CD4-positive, alpha-beta memory T cell (primary cell): ENCODE measurements at regions not wholly inside any gene's neighbourhood (a gene's known extent, or its start where the extent isn't known, plus 50 kb on each side); places are given as distances from the start of the nearest gene placed in this dataset. TPM values are rescaled to one million over a fixed set of nuclear protein-coding genes. Genes with fewer than 3 reads are reported as not detected.
"Not testable (repeated sequence)": the region's sequence is repeated elsewhere in the genome, so short reads cannot be mapped to it uniquely, and the experiment has no call there.

Source experiments
- CTCF ChIA-PET: fragments of 350-600 bp; sonication (Branson Sonifier 250); formaldehyde crosslinking; loops from one replicate; lab custom pipeline; 2021; ENCODE audit warnings: inconsistent platforms; ENCODE audit not compliant: partially characterized antibody; lab: Charles Lee
- POLR2A ChIA-PET: fragments of 350-600 bp; sonication (Branson Sonifier 250); formaldehyde crosslinking; loops from one replicate; lab custom pipeline; 2021; ENCODE audit not compliant: partially characterized antibody; lab: Charles Lee
- DNase-seq, 5 donors: peaks; one replicate each; pipeline versions ENCODE4 v3.0.0 to v3.0.0-alpha.2; 2020 to 2022; ENCODE audit warnings: mixed read lengths in 1 of 5
- H3K27ac ChIP-seq: one replicate; pipeline ENCODE4 v1.7.0; 2013; ENCODE audit warnings: low read depth, low read length
- H3K27me3 ChIP-seq: 2 replicates; pipeline ENCODE4 v1.7.0; 2013; ENCODE audit warnings: mild to moderate bottlenecking, low read length, moderate library complexity; ENCODE audit not compliant: insufficient read depth
- H3K36me3 ChIP-seq: 2 replicates; pipeline ENCODE4 v1.7.0; 2013; ENCODE audit warnings: mild to moderate bottlenecking, low read length, moderate library complexity; ENCODE audit not compliant: insufficient read depth
- H3K4me1 ChIP-seq: 2 replicates; pipeline ENCODE4 v1.7.0; 2013; ENCODE audit warnings: mild to moderate bottlenecking, low read length, moderate library complexity; ENCODE audit not compliant: insufficient read depth
- H3K4me3 ChIP-seq, 2 donors: one replicate each; pipeline ENCODE4 v1.7.0; 2013; ENCODE audit warnings: low read length in 2 of 2, mild to moderate bottlenecking in 1 of 2
- H3K9me3 ChIP-seq, 2 donors: one replicate each; pipeline ENCODE4 v1.7.0; 2013; ENCODE audit warnings: low read length in 2 of 2, control low read depth in 1 of 2; ENCODE audit not compliant: control insufficient read depth in 1 of 2
- H3K27ac Mint-ChIP-seq, 7 donors: one replicate each; pipeline ENCODE4 v1.8.0; 2020 to 2021; ENCODE audit warnings: mixed read lengths in 7 of 7, mild to moderate bottlenecking in 6 of 7, inconsistent platforms in 3 of 7, moderate library complexity in 3 of 7
- H3K27me3 Mint-ChIP-seq, 2 donors: one replicate each; pipeline ENCODE4 v1.8.0; 2020 to 2021; ENCODE audit warnings: mixed read lengths in 2 of 2
- H3K36me3 Mint-ChIP-seq, 2 donors: one replicate each; pipeline ENCODE4 v1.8.0; 2020 to 2021; ENCODE audit warnings: mixed read lengths in 2 of 2, inconsistent platforms in 1 of 2, mild to moderate bottlenecking in 1 of 2
- H3K4me1 Mint-ChIP-seq, 4 donors: one replicate each; pipeline ENCODE4 v1.8.0; 2020 to 2021; ENCODE audit warnings: mixed read lengths in 4 of 4, mild to moderate bottlenecking in 1 of 4
- H3K4me3 Mint-ChIP-seq, 8 donors: one replicate each; pipeline ENCODE4 v1.8.0; 2020 to 2021; ENCODE audit warnings: mixed read lengths in 8 of 8, mild to moderate bottlenecking in 7 of 8, moderate library complexity in 6 of 8, inconsistent platforms in 3 of 8
- H3K9me3 Mint-ChIP-seq, 8 donors: one replicate each; pipeline ENCODE4 v1.8.0; 2020 to 2021; ENCODE audit warnings: mixed read lengths in 8 of 8, mild to moderate bottlenecking in 5 of 8, inconsistent platforms in 3 of 8, moderate library complexity in 1 of 8
- intact Hi-C: fragments of 100-400 bp; cut with micrococcal nuclease; formaldehyde crosslinking; loops from one replicate; pipeline ENCODE4 v1.15.1; 2023
- microRNA-seq: library from miRNA; unstranded; fragments of <30 nt; microRNA quantifications from one replicate; pipeline ENCODE4 v1.2.0, GENCODE V29; 2021; ENCODE audit warnings: borderline replicate concordance, borderline number of aligned reads, borderline microRNAs expressed, mixed read lengths

DNA sequence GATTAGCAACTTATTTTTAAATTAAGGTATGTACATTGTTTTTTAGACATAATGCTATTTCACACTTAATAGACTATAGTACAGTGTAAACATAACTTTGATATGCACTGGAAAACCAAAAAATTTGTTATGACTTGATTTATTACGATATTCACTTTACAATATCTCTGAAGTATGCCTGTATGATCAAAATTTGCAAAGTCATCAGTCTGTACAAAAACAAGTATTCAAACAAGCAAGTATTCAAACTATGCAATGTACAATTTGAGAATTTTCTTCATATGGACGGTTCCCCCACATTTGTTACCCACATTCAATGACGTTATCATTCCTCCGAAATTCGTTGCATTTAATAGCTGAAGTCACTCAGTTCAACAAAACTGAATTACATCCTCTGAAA lies 147.9 kb downstream of the AVL9 start:
- H3K4me1 ChIP-seq = peaks cover 4% of the 10 kb centered on the region
- CTCF ChIA-PET = no interaction called here
- Mint-ChIP-seq H3K27ac (no peak overlapping the region), H3K4me1 (peaks cover 0 to 3% (median 0%) of the 10 kb centered on the region in 4 donors), H3K27me3 (peaks cover 6 to 19% of the 10 kb centered on the region in 2 donors), H3K36me3 (no peaks in the 10 kb centered on the region), H3K4me3 (no peak overlapping the region), H3K9me3 (peaks cover 0 to 4% (median 0%) of the 10 kb centered on the region in 8 donors)
- POLR2A ChIA-PET = no interaction called here
- DNase-seq = no peak
- H3K27me3 ChIP-seq = no peaks in the 10 kb centered on the region
- intact Hi-C loops = no loop called here
- H3K36me3 ChIP-seq = no peaks in the 10 kb centered on the region
- H3K27ac ChIP-seq = no peak overlapping the region
- no peak overlapping the region for H3K4me3 ChIP-seq
- H3K9me3 ChIP-seq = no peaks in the 10 kb centered on the region

- H3K4me3 ChIP-seq = no peak overlapping the region
- no peaks in the 10 kb centered on the region for H3K36me3 Mint-ChIP-seq
- H3K27me3 Mint-ChIP-seq = peaks cover 6 to 10% of the 10 kb centered on the region in 2 donors
- no peak overlapping the region for H3K27ac ChIP-seq
- no peaks in the 10 kb centered on the region for H3K36me3 ChIP-seq
- no peaks in the 10 kb centered on the region for H3K27me3 ChIP-seq
- intact Hi-C loops = loop anchor here (10.0 kb wide), 1 partner anchor 144 kb away; the partner anchor contains the start of genes AVL9 and LSM5
- H3K4me1 ChIP-seq = peaks cover 4% of the 10 kb centered on the region
- peaks cover 0 to 4% (median 0%) of the 10 kb centered on the region in 8 donors for H3K9me3 Mint-ChIP-seq
- DNase-seq = no peak
- no peaks in the 10 kb centered on the region for H3K9me3 ChIP-seq
- POLR2A ChIA-PET = no interaction called here
- H3K27ac Mint-ChIP-seq = no peak overlapping the region
- peaks cover 0 to 5% (median 0%) of the 10 kb centered on the region in 4 donors for H3K4me1 Mint-ChIP-seq
- CTCF ChIA-PET = no interaction called here
- no peak overlapping the region for H3K4me3 Mint-ChIP-seq
Observed at GRCh38 chr7:32639122-32639521, 143.8 kb downstream of the AVL9 start.

DNA sequence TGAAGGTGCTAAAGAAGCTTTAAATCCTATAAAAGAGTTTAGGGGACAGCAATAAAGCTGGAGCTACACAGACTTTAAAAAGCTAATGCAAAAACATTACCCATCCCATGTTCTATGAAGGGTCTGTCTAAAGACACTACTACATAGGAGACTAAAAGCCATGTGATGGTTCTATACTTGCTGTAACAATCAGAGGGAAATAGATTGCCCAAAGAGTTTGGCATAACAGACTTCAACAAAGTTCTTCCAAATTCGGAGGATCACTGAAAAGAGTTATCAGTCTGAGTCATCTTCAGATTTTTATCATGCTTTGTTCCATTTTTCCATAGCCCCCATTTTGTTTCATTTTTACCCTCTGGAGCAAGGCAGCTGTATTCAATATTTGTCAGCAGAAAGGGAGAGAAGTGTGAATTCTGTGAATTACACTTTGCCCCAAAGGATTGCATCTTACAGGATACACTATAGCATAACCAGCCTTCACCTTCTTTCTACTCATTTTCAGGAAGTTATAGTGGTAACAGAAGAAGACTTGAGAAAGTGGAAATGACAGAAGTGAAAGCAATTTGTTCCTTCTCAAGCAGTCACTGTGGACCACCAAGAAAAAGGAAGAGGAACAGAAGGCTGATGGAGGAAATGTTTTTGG lies 143.3 kb downstream of the AVL9 start:
- H3K27ac Mint-ChIP-seq, H3K4me3 ChIP-seq, H3K9me3 Mint-ChIP-seq, H3K4me1 Mint-ChIP-seq, H3K36me3 ChIP-seq, H3K4me1 ChIP-seq, H3K4me3 Mint-ChIP-seq, H3K36me3 Mint-ChIP-seq, POLR2A ChIA-PET, CTCF ChIA-PET, DNase-seq, H3K9me3 ChIP-seq, H3K27ac ChIP-seq, H3K27me3 ChIP-seq: not testable (repeated sequence)
- intact Hi-C loops = loop anchor here (10.0 kb wide), 1 partner anchor 144 kb away; the partner anchor contains the start of genes AVL9 and LSM5
- H3K27me3 Mint-ChIP-seq = peaks cover 6 to 10% of the 10 kb centered on the region in 2 donors

Small RNA genes in the stretch of these regions (microRNA-seq; reads per million reads assigned to microRNA genes)
- gene MIR550A2 (not detected), gene MIR550B2 (not detected)
